GM23338 (cell line): ENCODE measurements at regions not wholly inside any gene's neighbourhood (a gene's known extent, or its start where the extent isn't known, plus 50 kb on each side); places are given as distances from the start of the nearest gene placed in this dataset.

Experiments
- CREB1 ChIP-seq: fragments of 250-450 bp; sonication (Bioruptor Pico); IDR thresholded peaks from 2 replicates; pipeline ENCODE4 v1.5.0; 2020; ENCODE audit warnings: low read depth, mild to moderate bottlenecking, moderate library complexity
- EZH2 ChIP-seq: fragments of 200-600 bp; sonication (generic); IDR thresholded peaks from one replicate; pipeline ENCODE4 v1.8.0; 2017; ENCODE audit warnings: antibody characterized with exemption, mild to moderate bottlenecking, low read depth; ENCODE audit not compliant: unreplicated experiment
- EZH2phosphoT487 ChIP-seq: fragments of 200-600 bp; sonication (generic); IDR thresholded peaks from one replicate; pipeline ENCODE4 v1.8.1; 2018; ENCODE audit warnings: antibody characterized with exemption; ENCODE audit not compliant: unreplicated experiment
- POLR2AphosphoS5 ChIP-seq: IDR thresholded peaks from 2 replicates; pipeline ENCODE4 v1.6.1; 2016; ENCODE audit warnings: antibody characterized with exemption, low read depth
- STAT1 ChIP-seq: IDR thresholded peaks from one replicate; pipeline ENCODE4 v1.6.1; 2016; ENCODE audit warnings: antibody characterized with exemption; ENCODE audit not compliant: unreplicated experiment
- ZNF331 ChIP-seq: fragments of 250-450 bp; sonication (Bioruptor Pico); IDR thresholded peaks from 2 replicates; pipeline ENCODE4 v1.5.0; 2020; ENCODE audit warnings: low read depth, mild to moderate bottlenecking, moderate library complexity
- TF ChIP-seq, protein P1 (sequence below), 2 experiments: fragments of 200-600 bp in 1 of 2; sonication (generic) in 1 of 2; conservative IDR thresholded peaks; 2 replicates each; pipeline versions ENCODE4 v1.5.1 to v1.6.1; 2016 to 2017; ENCODE audit warnings: antibody characterized with exemption in 2 of 2, low read depth in 2 of 2, mild to moderate bottlenecking in 2 of 2, moderate library complexity in 1 of 2
- TF ChIP-seq, protein P2 (sequence below): IDR thresholded peaks from one replicate; pipeline ENCODE4 v1.6.1; 2018; ENCODE audit warnings: antibody characterized with exemption; ENCODE audit not compliant: unreplicated experiment
- TF ChIP-seq, protein P3 (sequence below): IDR thresholded peaks from 2 replicates; pipeline ENCODE4 v1.6.1; 2016; ENCODE audit warnings: antibody characterized with exemption

DNA sequence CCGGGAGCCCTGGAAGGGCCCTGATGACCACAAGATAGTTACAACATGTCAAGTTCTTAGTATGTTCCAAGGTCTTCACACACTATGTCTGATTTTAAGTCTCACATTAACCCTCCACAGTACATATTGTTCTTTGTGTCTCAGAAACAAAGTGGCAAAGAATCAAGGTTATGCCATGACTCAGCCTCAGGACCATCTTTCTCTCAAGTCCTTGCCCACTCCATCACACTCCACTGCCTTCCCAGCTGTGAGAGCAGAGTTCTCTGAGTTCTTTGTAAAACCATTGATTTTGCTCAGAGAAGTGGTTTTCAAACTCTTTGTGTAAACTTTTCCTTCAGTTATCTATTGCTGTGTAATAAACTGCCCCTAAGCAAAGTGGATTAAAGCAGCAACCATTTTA lies 67.9 kb upstream of the C3orf80 start:
- TF ChIP-seq, protein P1, sequence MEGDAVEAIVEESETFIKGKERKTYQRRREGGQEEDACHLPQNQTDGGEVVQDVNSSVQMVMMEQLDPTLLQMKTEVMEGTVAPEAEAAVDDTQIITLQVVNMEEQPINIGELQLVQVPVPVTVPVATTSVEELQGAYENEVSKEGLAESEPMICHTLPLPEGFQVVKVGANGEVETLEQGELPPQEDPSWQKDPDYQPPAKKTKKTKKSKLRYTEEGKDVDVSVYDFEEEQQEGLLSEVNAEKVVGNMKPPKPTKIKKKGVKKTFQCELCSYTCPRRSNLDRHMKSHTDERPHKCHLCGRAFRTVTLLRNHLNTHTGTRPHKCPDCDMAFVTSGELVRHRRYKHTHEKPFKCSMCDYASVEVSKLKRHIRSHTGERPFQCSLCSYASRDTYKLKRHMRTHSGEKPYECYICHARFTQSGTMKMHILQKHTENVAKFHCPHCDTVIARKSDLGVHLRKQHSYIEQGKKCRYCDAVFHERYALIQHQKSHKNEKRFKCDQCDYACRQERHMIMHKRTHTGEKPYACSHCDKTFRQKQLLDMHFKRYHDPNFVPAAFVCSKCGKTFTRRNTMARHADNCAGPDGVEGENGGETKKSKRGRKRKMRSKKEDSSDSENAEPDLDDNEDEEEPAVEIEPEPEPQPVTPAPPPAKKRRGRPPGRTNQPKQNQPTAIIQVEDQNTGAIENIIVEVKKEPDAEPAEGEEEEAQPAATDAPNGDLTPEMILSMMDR (conservative IDR thresholded peaks at IDR 0.05; ENCODE audit: low read depth in 2 of 2), result no peak
- TF ChIP-seq EZH2, result no peak
- no peak for TF ChIP-seq CREB1
- TF ChIP-seq, protein P2, sequence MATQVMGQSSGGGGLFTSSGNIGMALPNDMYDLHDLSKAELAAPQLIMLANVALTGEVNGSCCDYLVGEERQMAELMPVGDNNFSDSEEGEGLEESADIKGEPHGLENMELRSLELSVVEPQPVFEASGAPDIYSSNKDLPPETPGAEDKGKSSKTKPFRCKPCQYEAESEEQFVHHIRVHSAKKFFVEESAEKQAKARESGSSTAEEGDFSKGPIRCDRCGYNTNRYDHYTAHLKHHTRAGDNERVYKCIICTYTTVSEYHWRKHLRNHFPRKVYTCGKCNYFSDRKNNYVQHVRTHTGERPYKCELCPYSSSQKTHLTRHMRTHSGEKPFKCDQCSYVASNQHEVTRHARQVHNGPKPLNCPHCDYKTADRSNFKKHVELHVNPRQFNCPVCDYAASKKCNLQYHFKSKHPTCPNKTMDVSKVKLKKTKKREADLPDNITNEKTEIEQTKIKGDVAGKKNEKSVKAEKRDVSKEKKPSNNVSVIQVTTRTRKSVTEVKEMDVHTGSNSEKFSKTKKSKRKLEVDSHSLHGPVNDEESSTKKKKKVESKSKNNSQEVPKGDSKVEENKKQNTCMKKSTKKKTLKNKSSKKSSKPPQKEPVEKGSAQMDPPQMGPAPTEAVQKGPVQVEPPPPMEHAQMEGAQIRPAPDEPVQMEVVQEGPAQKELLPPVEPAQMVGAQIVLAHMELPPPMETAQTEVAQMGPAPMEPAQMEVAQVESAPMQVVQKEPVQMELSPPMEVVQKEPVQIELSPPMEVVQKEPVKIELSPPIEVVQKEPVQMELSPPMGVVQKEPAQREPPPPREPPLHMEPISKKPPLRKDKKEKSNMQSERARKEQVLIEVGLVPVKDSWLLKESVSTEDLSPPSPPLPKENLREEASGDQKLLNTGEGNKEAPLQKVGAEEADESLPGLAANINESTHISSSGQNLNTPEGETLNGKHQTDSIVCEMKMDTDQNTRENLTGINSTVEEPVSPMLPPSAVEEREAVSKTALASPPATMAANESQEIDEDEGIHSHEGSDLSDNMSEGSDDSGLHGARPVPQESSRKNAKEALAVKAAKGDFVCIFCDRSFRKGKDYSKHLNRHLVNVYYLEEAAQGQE, result no peak
- TF ChIP-seq POLR2AphosphoS5, result no peak
- no peak for TF ChIP-seq EZH2phosphoT487
- TF ChIP-seq STAT1, result no peak
- TF ChIP-seq ZNF331 (CRISPR knock-in tag), result no peak
- TF ChIP-seq, protein P3, sequence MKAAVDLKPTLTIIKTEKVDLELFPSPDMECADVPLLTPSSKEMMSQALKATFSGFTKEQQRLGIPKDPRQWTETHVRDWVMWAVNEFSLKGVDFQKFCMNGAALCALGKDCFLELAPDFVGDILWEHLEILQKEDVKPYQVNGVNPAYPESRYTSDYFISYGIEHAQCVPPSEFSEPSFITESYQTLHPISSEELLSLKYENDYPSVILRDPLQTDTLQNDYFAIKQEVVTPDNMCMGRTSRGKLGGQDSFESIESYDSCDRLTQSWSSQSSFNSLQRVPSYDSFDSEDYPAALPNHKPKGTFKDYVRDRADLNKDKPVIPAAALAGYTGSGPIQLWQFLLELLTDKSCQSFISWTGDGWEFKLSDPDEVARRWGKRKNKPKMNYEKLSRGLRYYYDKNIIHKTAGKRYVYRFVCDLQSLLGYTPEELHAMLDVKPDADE, result no peak
